A673 (cell line): ENCODE measurements at regions not wholly inside any gene's neighbourhood (a gene's known extent, or its start where the extent isn't known, plus 50 kb on each side); places are given as distances from the start of the nearest gene placed in this dataset.

ENCODE experiments used
- BruUV-seq: library from RNA; stranded (reverse); fragments of 400-500 nt; replicated peaks from 2 replicates; lab custom pipeline; 2021; lab: Mats Ljungman, UMichigan
- CTCF ChIA-PET: fragments of 300-600 bp; sonication (Branson Sonifier 250); formaldehyde crosslinking; loops from one replicate; lab custom pipeline; 2022; ENCODE audit warnings: antibody characterized with exemption; lab: Charles Lee
- POLR2A ChIA-PET: fragments of 300-600 bp; sonication (Branson Sonifier 250); formaldehyde crosslinking; loops from one replicate; lab custom pipeline; 2022; ENCODE audit warnings: antibody characterized with exemption; ENCODE audit not compliant: low non-redundant PET; lab: Charles Lee
- DNase-seq: peaks from one replicate; pipeline ENCODE4 v3.0.0-alpha.2; 2015; ENCODE audit warnings: low spot score
- H3K27ac ChIP-seq: fragments of 200-600 bp; sonication (generic); 2 replicates; pipeline ENCODE4 v1.5.1; 2016; ENCODE audit warnings: mixed run types, low read depth, mild to moderate bottlenecking, mixed read lengths, antibody characterized with exemption, low read length; ENCODE audit not compliant: poor library complexity, severe bottlenecking
- H3K27me3 ChIP-seq: fragments of 200-600 bp; sonication (generic); replicated peaks from 2 replicates; pipeline ENCODE4 v1.6.1; 2017; ENCODE audit warnings: mixed run types, low read depth, mild to moderate bottlenecking, mixed read lengths, antibody characterized with exemption, low read length; ENCODE audit not compliant: insufficient read depth, poor library complexity
- H3K36me3 ChIP-seq: fragments of 200-600 bp; sonication (generic); 2 replicates; pipeline ENCODE4 v1.6.1; 2016; ENCODE audit warnings: mixed run types, mild to moderate bottlenecking, mixed read lengths, antibody characterized with exemption, low read length; ENCODE audit not compliant: insufficient read depth, poor library complexity, severe bottlenecking
- H3K4me1 ChIP-seq: fragments of 200-600 bp; sonication (generic); 2 replicates; pipeline ENCODE4 v1.6.1; 2017; ENCODE audit warnings: mixed run types, mild to moderate bottlenecking, mixed read lengths, antibody characterized with exemption, low read length; ENCODE audit not compliant: insufficient read depth, poor library complexity, severe bottlenecking
- H3K4me3 ChIP-seq: fragments of 200-600 bp; sonication (generic); 2 replicates; pipeline ENCODE4 v1.5.1; 2016; ENCODE audit warnings: low read depth, mixed run types, mild to moderate bottlenecking, mixed read lengths, low read length; ENCODE audit not compliant: poor library complexity, severe bottlenecking
- H3K9me3 ChIP-seq: fragments of 200-600 bp; sonication (generic); 2 replicates; pipeline ENCODE4 v1.6.1; 2016; ENCODE audit warnings: mixed run types, low read depth, mild to moderate bottlenecking, mixed read lengths, antibody characterized with exemption, low read length; ENCODE audit not compliant: poor library complexity, severe bottlenecking
- EZH2 ChIP-seq: fragments of 200-600 bp; sonication (generic); IDR thresholded peaks from 2 replicates; pipeline ENCODE4 v1.6.1; 2017; ENCODE audit warnings: borderline replicate concordance, low read depth, mild to moderate bottlenecking, mixed read lengths, antibody characterized with exemption, low read length; ENCODE audit not compliant: poor library complexity, severe bottlenecking
- intact Hi-C: fragments of 100-400 bp; cut with micrococcal nuclease; formaldehyde crosslinking; loops from one replicate; pipeline ENCODE4 v1.10.0; 2022; ENCODE audit not compliant: unreplicated experiment
- TF ChIP-seq, protein P1 (sequence below): fragments of 300-800, 200-600 bp; sonication (generic); conservative IDR thresholded peaks from 2 replicates; pipeline ENCODE4 v1.5.1; 2017; ENCODE audit warnings: low read depth, mild to moderate bottlenecking, antibody characterized with exemption, low read length, moderate library complexity, mixed read lengths

DNA sequence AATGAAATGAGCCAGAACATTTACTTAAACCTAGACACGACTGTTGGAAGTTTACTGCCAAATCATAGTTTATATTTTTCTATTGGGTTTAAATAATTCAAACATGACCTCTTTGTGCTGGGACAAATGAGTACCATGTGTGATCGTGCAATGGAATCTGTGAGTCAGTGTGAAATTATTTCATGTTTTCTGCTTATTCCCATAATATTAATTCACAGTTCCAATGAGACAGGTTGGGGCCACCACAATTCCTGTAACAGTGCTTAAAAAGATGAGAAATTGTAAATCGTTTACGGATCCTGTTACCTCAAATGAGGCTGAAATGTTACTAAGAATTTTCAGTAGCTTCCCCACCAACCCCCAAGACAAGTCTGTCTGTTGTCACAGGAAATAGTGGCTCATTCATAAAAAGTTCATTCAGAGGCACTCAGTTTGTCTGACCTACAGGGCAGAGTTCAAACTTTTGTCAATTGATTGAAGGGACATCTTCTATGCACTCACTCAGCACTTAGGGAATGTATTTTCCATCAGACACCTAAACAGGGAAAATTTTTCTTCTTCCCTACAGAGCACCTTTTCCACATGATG lies 563.9 kb upstream of the ADAMTS16 start:
- POLR2A ChIA-PET = no interaction called here
- Histone ChIP-seq H3K9me3 (peaks cover 9% of the 10 kb centered on the region), H3K4me3 (no peak overlapping the region), H3K4me1 (no peaks in the 10 kb centered on the region), H3K36me3 (no peaks in the 10 kb centered on the region), H3K27me3 (no peaks in the 10 kb centered on the region), H3K27ac (no peak overlapping the region)
- BruUV-seq = no TSS peak
- CTCF ChIA-PET = no interaction called here
- no peak for DNase-seq
- intact Hi-C loops = no loop called here
- TF ChIP-seq EZH2 = no peak
- TF ChIP-seq, protein P1, sequence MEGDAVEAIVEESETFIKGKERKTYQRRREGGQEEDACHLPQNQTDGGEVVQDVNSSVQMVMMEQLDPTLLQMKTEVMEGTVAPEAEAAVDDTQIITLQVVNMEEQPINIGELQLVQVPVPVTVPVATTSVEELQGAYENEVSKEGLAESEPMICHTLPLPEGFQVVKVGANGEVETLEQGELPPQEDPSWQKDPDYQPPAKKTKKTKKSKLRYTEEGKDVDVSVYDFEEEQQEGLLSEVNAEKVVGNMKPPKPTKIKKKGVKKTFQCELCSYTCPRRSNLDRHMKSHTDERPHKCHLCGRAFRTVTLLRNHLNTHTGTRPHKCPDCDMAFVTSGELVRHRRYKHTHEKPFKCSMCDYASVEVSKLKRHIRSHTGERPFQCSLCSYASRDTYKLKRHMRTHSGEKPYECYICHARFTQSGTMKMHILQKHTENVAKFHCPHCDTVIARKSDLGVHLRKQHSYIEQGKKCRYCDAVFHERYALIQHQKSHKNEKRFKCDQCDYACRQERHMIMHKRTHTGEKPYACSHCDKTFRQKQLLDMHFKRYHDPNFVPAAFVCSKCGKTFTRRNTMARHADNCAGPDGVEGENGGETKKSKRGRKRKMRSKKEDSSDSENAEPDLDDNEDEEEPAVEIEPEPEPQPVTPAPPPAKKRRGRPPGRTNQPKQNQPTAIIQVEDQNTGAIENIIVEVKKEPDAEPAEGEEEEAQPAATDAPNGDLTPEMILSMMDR = no peak

DNA sequence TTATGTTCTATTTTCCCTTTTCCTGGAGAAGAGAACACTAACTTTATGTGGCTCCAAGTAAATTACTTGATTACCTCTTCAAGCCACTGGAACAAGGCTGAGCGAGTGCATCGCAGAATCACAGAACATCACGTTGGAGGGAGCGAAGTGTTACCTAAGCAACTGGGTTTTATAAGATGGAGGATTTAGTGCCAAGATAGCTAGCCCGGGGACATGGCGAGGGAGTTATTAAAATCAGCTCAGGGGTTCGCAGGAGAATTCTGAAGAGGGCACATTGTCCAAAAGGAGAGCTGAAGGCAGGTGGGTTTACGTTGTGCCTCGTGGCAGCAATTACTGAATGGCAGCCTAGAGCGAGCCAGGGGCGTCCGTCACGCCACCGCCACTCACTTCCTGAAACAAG lies 563.2 kb upstream of the ADAMTS16 start:
- POLR2A ChIA-PET = no interaction called here
- no peak for DNase-seq
- Histone ChIP-seq H3K36me3 (no peaks in the 10 kb centered on the region), H3K4me1 (no peaks in the 10 kb centered on the region), H3K9me3 (peaks cover 9% of the 10 kb centered on the region), H3K27ac (no peak overlapping the region), H3K4me3 (no peak overlapping the region), H3K27me3 (no peaks in the 10 kb centered on the region)
- no TSS peak for BruUV-seq
- CTCF ChIA-PET = no interaction called here
- TF ChIP-seq, protein P1 = no peak
- TF ChIP-seq EZH2 = no peak
- intact Hi-C loops = no loop called here

DNA sequence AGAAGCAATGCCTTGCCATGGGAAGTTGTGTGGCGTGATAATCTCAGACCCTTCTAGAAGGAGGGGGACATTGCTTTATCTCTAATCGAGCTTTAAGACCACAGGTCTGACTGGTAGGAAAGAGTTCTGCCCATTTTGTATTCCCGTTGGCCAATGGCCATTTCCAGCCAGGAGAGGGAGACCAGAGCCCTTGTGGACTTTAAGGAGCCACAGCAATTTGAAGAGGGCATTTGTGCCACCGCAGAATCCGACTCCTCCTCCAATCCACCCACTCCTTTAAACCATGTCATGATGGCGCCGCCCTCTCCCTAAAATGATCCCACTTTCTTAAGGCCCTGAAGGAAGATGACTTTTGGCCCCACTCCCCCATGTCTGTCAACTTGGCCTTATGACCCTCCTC lies 560.5 kb upstream of the ADAMTS16 start:
- no TSS peak for BruUV-seq
- TF ChIP-seq, protein P1 = no peak
- TF ChIP-seq EZH2 = no peak
- intact Hi-C loops = no loop called here
- no peaks in the 10 kb centered on the region for H3K4me1 ChIP-seq
- no peaks in the 10 kb centered on the region for H3K36me3 ChIP-seq
- H3K27me3 ChIP-seq = no peaks in the 10 kb centered on the region
- POLR2A ChIA-PET = no interaction called here
- CTCF ChIA-PET = no interaction called here
- H3K4me3 ChIP-seq = no peak overlapping the region
- DNase-seq = no peak
- peaks cover 9% of the 10 kb centered on the region for H3K9me3 ChIP-seq
- H3K27ac ChIP-seq = no peak overlapping the region
